Endothelial cell of umbilical vein (primary cell): ENCODE measurements at regions not wholly inside any gene's neighbourhood (a gene's known extent, or its start where the extent isn't known, plus 50 kb on each side); places are given as distances from the start of the nearest gene placed in this dataset.

Experiments
- BruUV-seq: library from RNA; stranded (reverse); fragments of 400-500 nt; replicated peaks from 2 replicates; lab custom pipeline; 2021; lab: Mats Ljungman, UMichigan
- CTCF ChIA-PET: fragments of 300-600, 350-600 bp; sonication (Branson Sonifier 250); formaldehyde crosslinking; loops from one replicate; lab custom pipeline; 2021; ENCODE audit warnings: antibody characterized with exemption, inconsistent platforms; lab: Charles Lee
- POLR2A ChIA-PET: fragments of 300-600, 350-600 bp; sonication (Branson Sonifier 250); formaldehyde crosslinking; loops from one replicate; lab custom pipeline; 2021; ENCODE audit warnings: antibody characterized with exemption, inconsistent platforms; lab: Charles Lee
- DNase-seq: peaks from one replicate; pipeline ENCODE4 v3.0.0-alpha.2; 2011; ENCODE audit warnings: low read depth, low spot score
- FAIRE-seq: peaks from 2 replicates; lab custom pipeline; 2011; peaks lifted over from hg19 to GRCh38; lab: Jason Lieb, UNC
- H2AFZ ChIP-seq: 2 replicates; pipeline ENCODE4 v1.6.0; 2012; ENCODE audit warnings: low read depth, low read length, control low read depth, inconsistent platforms
- H3K27ac ChIP-seq: 2 replicates; pipeline ENCODE4 v1.5.1; 2011; ENCODE audit warnings: low read depth, mild to moderate bottlenecking, control low read depth, low read length, moderate library complexity; ENCODE audit not compliant: insufficient read depth
- H3K27me3 ChIP-seq, 2 experiments: 2 replicates each; pipeline versions ENCODE4 v1.6.0 to v1.6.1; 2011; ENCODE audit warnings: low read length in 2 of 2, mixed read lengths in 1 of 2; ENCODE audit not compliant: control insufficient read depth in 2 of 2, insufficient read depth in 2 of 2
- H3K36me3 ChIP-seq, 2 experiments: 2 replicates in 1 of 2; 3 replicates in 1 of 2; pipeline ENCODE4 v1.5.1; 2011; ENCODE audit warnings: low read length in 2 of 2, mild to moderate bottlenecking in 1 of 2, moderate library complexity in 1 of 2; ENCODE audit not compliant: control insufficient read depth in 2 of 2, insufficient read depth in 2 of 2; ENCODE audit errors: extremely low read depth in 1 of 2
- H3K4me1 ChIP-seq: 3 replicates; pipeline ENCODE4 v1.5.1; 2011; ENCODE audit warnings: mild to moderate bottlenecking, low read length; ENCODE audit not compliant: control insufficient read depth, insufficient read depth; ENCODE audit errors: extremely low read depth
- H3K4me2 ChIP-seq: 2 replicates; pipeline ENCODE4 v1.6.1; 2011; ENCODE audit warnings: low read length, control low read depth, mixed read lengths; ENCODE audit not compliant: insufficient read depth
- H3K4me3 ChIP-seq, 3 experiments: fragments of 200-600 bp in 1 of 3; sonication (generic), shearing (Covaris generic) in 1 of 3; replicated peaks in 1 of 3; 2 replicates each; pipeline ENCODE4 v1.5.1; 2011 to 2016; ENCODE audit warnings: control low read depth in 3 of 3, low read length in 3 of 3, mild to moderate bottlenecking in 2 of 3, inconsistent platforms in 1 of 3, low read depth in 1 of 3, moderate library complexity in 1 of 3; ENCODE audit not compliant: insufficient read depth in 1 of 3
- H3K79me2 ChIP-seq: 2 replicates; pipeline ENCODE4 v1.6.0; 2012; ENCODE audit warnings: low read length, inconsistent platforms; ENCODE audit not compliant: control insufficient read depth, insufficient read depth
- H3K9ac ChIP-seq: replicated peaks from 2 replicates; pipeline ENCODE3; 2011; ENCODE audit warnings: low read length, control low read depth; ENCODE audit not compliant: insufficient read depth; ENCODE audit errors: extremely low read depth
- H3K9me1 ChIP-seq: replicated peaks from 3 replicates; pipeline ENCODE4 v1.6.0; 2011; ENCODE audit warnings: mild to moderate bottlenecking, low read length; ENCODE audit not compliant: control insufficient read depth, insufficient read depth; ENCODE audit errors: extremely low read depth
- H3K9me3 ChIP-seq: replicated peaks from 2 replicates; pipeline ENCODE4 v1.5.1; 2012; ENCODE audit warnings: low read length, inconsistent platforms; ENCODE audit not compliant: control insufficient read depth, insufficient read depth
- H4K20me1 ChIP-seq: replicated peaks from 2 replicates; pipeline ENCODE3; 2011; ENCODE audit warnings: mild to moderate bottlenecking, low read length; ENCODE audit not compliant: control insufficient read depth, insufficient read depth; ENCODE audit errors: extremely low read depth
- EZH2 ChIP-seq: IDR thresholded peaks from 2 replicates; pipeline ENCODE4 v1.6.1; 2012; ENCODE audit warnings: borderline replicate concordance, low read depth, mild to moderate bottlenecking, moderate library complexity, low read length, inconsistent platforms; ENCODE audit not compliant: severe bottlenecking
- FOS ChIP-seq: IDR thresholded peaks from 2 replicates; pipeline ENCODE4 v1.6.1; 2011; ENCODE audit warnings: mild to moderate bottlenecking, low read length, moderate library complexity, borderline replicate concordance; ENCODE audit not compliant: insufficient read depth
- GATA2 ChIP-seq: IDR thresholded peaks from 2 replicates; pipeline ENCODE4 v1.7.0; 2011; ENCODE audit warnings: low read depth, mild to moderate bottlenecking, moderate library complexity, mixed read lengths, low read length; ENCODE audit not compliant: insufficient read length, insufficient read depth
- JUN ChIP-seq: IDR thresholded peaks from 2 replicates; pipeline ENCODE4 v1.6.1; 2011; ENCODE audit warnings: borderline replicate concordance, low read depth; ENCODE audit not compliant: insufficient read length, insufficient read depth
- MYC ChIP-seq: IDR thresholded peaks from one replicate; pipeline ENCODE4 v1.6.1; 2011; ENCODE audit warnings: mild to moderate bottlenecking, low read depth, low read length
- POLR2A ChIP-seq: IDR thresholded peaks from 2 replicates; pipeline ENCODE4 v1.6.1; 2012; ENCODE audit warnings: low read depth, mild to moderate bottlenecking, control low read depth, low read length
- POLR2AphosphoS5 ChIP-seq: IDR thresholded peaks from 2 replicates; pipeline ENCODE4 v1.6.1; 2012; ENCODE audit warnings: low read depth, mild to moderate bottlenecking, control low read depth, low read length, moderate library complexity; ENCODE audit not compliant: insufficient read depth
- dilution Hi-C: fragments of 300-500 bp; cut with MboI; formaldehyde crosslinking; loops from one replicate; pipeline ENCODE4 v1.15.0; 2019; ENCODE audit warnings: low sequenced_read_pairs; ENCODE audit not compliant: extremely low pct_ligation_motif_present
- intact Hi-C: fragments of 100-400 bp; cut with micrococcal nuclease; formaldehyde crosslinking; loops from one replicate; pipeline ENCODE4 v1.10.0; 2022
- TF ChIP-seq, protein P1 (sequence below): IDR thresholded peaks from 2 replicates; pipeline ENCODE4 v1.6.1; 2011; ENCODE audit not compliant: insufficient read depth, insufficient read length
- TF ChIP-seq, protein P2 (sequence below), 2 donors: IDR thresholded peaks; 1 replicate in 1 of 2; 2 replicates in 1 of 2; pipeline ENCODE4 v1.5.1; 2011; ENCODE audit warnings: low read length in 2 of 2, mild to moderate bottlenecking in 2 of 2, moderate library complexity in 2 of 2, control low read depth in 1 of 2, inconsistent platforms in 1 of 2, low read depth in 1 of 2; ENCODE audit not compliant: insufficient read depth in 1 of 2; ENCODE audit errors: extremely low read depth in 1 of 2

DNA sequence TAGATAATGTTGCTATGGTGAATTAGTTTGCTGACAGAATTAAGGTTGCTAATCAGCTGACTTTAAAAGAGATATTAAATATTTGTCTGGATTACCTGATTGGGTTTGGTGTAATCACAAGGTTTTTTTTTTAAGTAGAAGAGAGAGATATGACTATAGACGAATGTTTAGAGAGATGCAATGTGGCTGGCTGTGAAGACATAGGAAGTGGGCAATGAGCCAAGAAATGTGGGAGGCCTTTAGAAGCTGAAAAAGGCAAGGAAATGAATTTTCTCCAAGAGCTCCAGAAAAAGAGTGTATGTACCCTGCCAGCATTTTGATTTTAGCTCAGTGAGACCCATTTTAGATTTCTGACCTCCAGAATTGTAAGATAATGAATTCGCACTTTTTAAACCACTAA lies 598.3 kb downstream of the PKHD1 start:
- ChIA-PET POLR2A (no interaction called here), CTCF (no interaction called here)
- no peaks in the 10 kb centered on the region for H3K9me1 ChIP-seq
- H3K27ac ChIP-seq = no peak overlapping the region
- no peak overlapping the region for H3K9ac ChIP-seq
- no peak overlapping the region for H3K4me2 ChIP-seq
- FAIRE-seq (no peak), DNase-seq (no peak)
- H3K27me3 ChIP-seq = no peaks in the 10 kb centered on the region
- no peaks in the 10 kb centered on the region for H4K20me1 ChIP-seq
- dilution Hi-C loops = no loop called here
- H3K4me3 ChIP-seq = no peak overlapping the region
- intact Hi-C loops = no loop called here
- H2AFZ ChIP-seq = no peak overlapping the region
- TF ChIP-seq MYC = no peak
- TF ChIP-seq, protein P1, sequence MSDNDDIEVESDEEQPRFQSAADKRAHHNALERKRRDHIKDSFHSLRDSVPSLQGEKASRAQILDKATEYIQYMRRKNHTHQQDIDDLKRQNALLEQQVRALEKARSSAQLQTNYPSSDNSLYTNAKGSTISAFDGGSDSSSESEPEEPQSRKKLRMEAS = no peak
- TF ChIP-seq, protein P2, sequence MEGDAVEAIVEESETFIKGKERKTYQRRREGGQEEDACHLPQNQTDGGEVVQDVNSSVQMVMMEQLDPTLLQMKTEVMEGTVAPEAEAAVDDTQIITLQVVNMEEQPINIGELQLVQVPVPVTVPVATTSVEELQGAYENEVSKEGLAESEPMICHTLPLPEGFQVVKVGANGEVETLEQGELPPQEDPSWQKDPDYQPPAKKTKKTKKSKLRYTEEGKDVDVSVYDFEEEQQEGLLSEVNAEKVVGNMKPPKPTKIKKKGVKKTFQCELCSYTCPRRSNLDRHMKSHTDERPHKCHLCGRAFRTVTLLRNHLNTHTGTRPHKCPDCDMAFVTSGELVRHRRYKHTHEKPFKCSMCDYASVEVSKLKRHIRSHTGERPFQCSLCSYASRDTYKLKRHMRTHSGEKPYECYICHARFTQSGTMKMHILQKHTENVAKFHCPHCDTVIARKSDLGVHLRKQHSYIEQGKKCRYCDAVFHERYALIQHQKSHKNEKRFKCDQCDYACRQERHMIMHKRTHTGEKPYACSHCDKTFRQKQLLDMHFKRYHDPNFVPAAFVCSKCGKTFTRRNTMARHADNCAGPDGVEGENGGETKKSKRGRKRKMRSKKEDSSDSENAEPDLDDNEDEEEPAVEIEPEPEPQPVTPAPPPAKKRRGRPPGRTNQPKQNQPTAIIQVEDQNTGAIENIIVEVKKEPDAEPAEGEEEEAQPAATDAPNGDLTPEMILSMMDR (IDR thresholded peaks at IDR 0.05; ENCODE audit: extremely low read depth in 1 of 2, insufficient read depth in 1 of 2, low read depth in 1 of 2, low read length in 2 of 2) = no peak
- no TSS peak for BruUV-seq
- H3K9me3 ChIP-seq = peaks cover 6% of the 10 kb centered on the region
- H3K36me3 ChIP-seq = no peaks in the 10 kb centered on the region
- H3K79me2 ChIP-seq = no peaks in the 10 kb centered on the region
- no peaks in the 10 kb centered on the region for H3K4me1 ChIP-seq

DNA sequence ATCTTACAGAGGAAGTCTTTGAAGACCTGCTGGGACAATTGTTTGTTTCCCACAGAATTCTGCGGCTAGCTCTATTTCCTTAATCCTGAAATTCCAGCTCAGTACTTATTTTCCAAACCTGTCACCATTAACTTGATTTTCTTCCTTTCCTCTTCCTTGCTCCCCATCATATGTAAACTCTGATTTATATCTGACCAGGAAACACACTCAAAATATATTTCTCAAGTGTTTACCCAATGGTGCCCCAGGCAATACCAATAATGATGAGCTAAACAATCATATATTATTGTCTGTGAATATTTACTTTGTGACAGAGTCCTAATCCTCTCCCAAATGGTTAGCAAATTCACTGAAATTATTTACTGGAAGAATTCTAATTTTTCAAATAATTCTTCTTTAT lies 597.3 kb downstream of the PKHD1 start:
- Histone ChIP-seq H2AFZ (no peak overlapping the region), H3K27me3 (no peaks in the 10 kb centered on the region), H3K4me3 (no peak overlapping the region), H3K36me3 (no peaks in the 10 kb centered on the region), H3K9me1 (no peaks in the 10 kb centered on the region), H3K9me3 (peaks cover 8% of the 10 kb centered on the region), H4K20me1 (no peaks in the 10 kb centered on the region), H3K79me2 (no peaks in the 10 kb centered on the region), H3K9ac (no peak overlapping the region), H3K4me1 (no peaks in the 10 kb centered on the region), H3K4me2 (no peak overlapping the region), H3K27ac (no peak overlapping the region)
- no TSS peak for BruUV-seq
- POLR2A ChIA-PET = no interaction called here
- no peak for DNase-seq
- TF ChIP-seq EZH2 = no peak
- TF ChIP-seq MYC = no peak
- TF ChIP-seq, protein P2 (IDR thresholded peaks at IDR 0.05; ENCODE audit: extremely low read depth in 1 of 2, insufficient read depth in 1 of 2, low read depth in 1 of 2, low read length in 2 of 2) = no peak
- no peak for TF ChIP-seq JUN
- TF ChIP-seq, protein P1 = no peak
- TF ChIP-seq GATA2 = no peak
- no peak for TF ChIP-seq POLR2AphosphoS5
- TF ChIP-seq FOS = no peak
- no peak for TF ChIP-seq POLR2A
- dilution Hi-C loops = no loop called here
- FAIRE-seq = no peak
- intact Hi-C loops = no loop called here
- CTCF ChIA-PET = no interaction called here
